K562 (cell line): ENCODE measurements at regions not wholly inside any gene's neighbourhood (a gene's known extent, or its start where the extent isn't known, plus 50 kb on each side); places are given as distances from the start of the nearest gene placed in this dataset.

Source experiments
- E2F1 ChIP-seq: sonication (generic); formaldehyde crosslinking; IDR thresholded peaks from 2 replicates; pipeline ENCODE4 v1.8.1; 2023; ENCODE audit warnings: mild to moderate bottlenecking, missing genetic modification reagents, moderate library complexity
- GATAD2A ChIP-seq: fragments of 450-650 bp; IDR thresholded peaks from 2 replicates; pipeline ENCODE4 v1.6.1; 2017
- MGA ChIP-seq: fragments of 450-650 bp; IDR thresholded peaks from 2 replicates; pipeline ENCODE4 v1.6.1; 2016; ENCODE audit warnings: mild to moderate bottlenecking, moderate library complexity
- SNRNP70 ChIP-seq: fragments of 200-400 bp; formaldehyde crosslinking; optimal IDR thresholded peaks from 2 replicates; pipeline ENCODE3; 2017; ENCODE audit warnings: low read depth, low read length
- ZKSCAN8 ChIP-seq: fragments of 200-800 bp; sonication (Bioruptor generic); IDR thresholded peaks from 2 replicates; pipeline ENCODE4 v1.6.1; 2016; ENCODE audit warnings: missing genetic modification characterization, missing compliant biosample characterization
- TF ChIP-seq, protein P1 (sequence below): fragments of 250-450 bp; sonication (Bioruptor Pico); IDR thresholded peaks from 2 replicates; pipeline ENCODE4 v1.8.0; 2021; ENCODE audit warnings: mild to moderate bottlenecking, moderate library complexity
- TF ChIP-seq, protein P2 (sequence below), 2 experiments: fragments of 450-650 bp; conservative IDR thresholded peaks; 2 replicates each; pipeline ENCODE4 v1.6.1; 2017; ENCODE audit warnings: mild to moderate bottlenecking in 2 of 2, moderate library complexity in 2 of 2

DNA sequence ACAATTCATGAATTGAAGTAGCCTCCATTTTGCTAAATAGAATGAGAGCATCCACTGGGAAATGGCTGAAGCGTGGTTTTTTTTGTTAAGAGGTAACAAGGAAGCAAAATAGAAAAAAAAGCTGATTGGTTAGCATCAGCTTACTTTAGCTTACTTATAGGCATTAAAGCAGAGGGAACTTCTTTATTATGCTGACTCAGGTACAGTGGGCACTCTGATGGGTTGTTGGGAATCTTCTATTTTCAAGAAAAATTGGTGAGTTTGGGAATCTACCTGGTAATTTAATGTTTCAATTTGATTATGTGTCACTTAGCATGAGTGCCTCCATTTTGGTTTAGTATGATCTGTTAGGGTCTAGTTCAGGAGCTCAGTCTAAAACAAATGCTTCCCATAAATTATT, 289.6 kb downstream of the ANXA1 start (continued):
- TF ChIP-seq MGA = no peak
- no peak for TF ChIP-seq E2F1 (CRISPR knock-in tag)
- TF ChIP-seq, protein P1, sequence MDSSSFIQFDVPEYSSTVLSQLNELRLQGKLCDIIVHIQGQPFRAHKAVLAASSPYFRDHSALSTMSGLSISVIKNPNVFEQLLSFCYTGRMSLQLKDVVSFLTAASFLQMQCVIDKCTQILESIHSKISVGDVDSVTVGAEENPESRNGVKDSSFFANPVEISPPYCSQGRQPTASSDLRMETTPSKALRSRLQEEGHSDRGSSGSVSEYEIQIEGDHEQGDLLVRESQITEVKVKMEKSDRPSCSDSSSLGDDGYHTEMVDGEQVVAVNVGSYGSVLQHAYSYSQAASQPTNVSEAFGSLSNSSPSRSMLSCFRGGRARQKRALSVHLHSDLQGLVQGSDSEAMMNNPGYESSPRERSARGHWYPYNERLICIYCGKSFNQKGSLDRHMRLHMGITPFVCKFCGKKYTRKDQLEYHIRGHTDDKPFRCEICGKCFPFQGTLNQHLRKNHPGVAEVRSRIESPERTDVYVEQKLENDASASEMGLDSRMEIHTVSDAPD (CRISPR knock-in tag) = no peak
- no peak for TF ChIP-seq SNRNP70
- no peak for TF ChIP-seq GATAD2A
- TF ChIP-seq ZKSCAN8 (CRISPR knock-in tag) = no peak
- TF ChIP-seq, protein P2, sequence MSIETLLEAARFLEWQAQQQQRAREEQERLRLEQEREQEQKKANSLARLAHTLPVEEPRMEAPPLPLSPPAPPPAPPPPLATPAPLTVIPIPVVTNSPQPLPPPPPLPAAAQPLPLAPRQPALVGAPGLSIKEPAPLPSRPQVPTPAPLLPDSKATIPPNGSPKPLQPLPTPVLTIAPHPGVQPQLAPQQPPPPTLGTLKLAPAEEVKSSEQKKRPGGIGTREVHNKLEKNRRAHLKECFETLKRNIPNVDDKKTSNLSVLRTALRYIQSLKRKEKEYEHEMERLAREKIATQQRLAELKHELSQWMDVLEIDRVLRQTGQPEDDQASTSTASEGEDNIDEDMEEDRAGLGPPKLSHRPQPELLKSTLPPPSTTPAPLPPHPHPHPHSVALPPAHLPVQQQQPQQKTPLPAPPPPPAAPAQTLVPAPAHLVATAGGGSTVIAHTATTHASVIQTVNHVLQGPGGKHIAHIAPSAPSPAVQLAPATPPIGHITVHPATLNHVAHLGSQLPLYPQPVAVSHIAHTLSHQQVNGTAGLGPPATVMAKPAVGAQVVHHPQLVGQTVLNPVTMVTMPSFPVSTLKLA (conservative IDR thresholded peaks at IDR 0.05) = no peak
